ENCODE measurements at regions not wholly inside any gene's neighbourhood (a gene's known extent, or its start where the extent isn't known, plus 50 kb on each side); places are given as distances from the start of the nearest gene placed in this dataset.

GRCh38 chr5:174338185-174339010, 292.9 kb downstream of the NSG2 start:
- no peak for DNase-seq

DNA sequence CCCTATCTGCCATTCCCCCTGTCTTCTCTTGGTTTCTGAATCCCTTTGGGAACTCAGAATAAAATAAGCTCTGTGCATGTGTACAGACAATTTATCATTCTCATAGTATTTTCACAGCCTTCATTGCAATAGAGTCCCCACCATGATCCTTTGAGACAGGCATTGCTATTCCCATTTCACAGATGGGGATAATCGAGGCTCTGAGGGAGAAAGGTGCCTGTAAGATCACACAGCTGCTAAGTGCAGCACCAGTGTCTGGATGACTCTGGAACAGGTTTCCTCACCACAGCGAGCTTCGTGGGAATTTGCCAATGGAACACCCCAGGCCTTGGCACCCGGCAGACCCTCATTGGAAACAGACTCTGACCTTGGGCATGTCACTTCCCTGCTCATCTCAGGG, 293.6 kb downstream of the NSG2 start:
- no peak for DNase-seq

- DNase-seq, result no peak
These were observed 294.7 kb downstream of the NSG2 start for GRCh38 chr5:174340226-174340625.

DNA sequence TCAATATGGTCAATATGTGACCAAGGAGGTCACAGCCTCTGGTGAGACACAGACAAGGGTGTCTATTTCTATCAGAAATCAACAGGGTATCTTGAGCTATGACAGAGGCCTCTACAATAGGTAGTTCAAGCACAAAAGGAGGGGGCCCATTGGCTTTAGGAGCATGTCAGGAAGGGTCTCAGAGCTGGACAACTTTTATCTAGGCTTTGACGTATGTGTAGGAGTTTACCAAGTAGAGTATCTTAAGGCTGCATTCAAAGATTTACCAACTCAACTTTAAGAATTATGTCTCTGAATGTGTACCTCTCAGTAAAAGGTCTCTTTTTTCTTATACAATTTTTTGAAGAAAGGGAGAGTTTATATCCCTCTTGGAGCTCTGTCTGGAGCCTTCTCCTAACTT, 297.2 kb downstream of the NSG2 start:
- DNase-seq, result no peak

GRCh38 chr5:174343826-174344225, 298.3 kb downstream of the NSG2 start:
- no peak for DNase-seq

GRCh38 chr5:174344335-174344734, 298.8 kb downstream of the NSG2 start:
- no peak for DNase-seq

DNA sequence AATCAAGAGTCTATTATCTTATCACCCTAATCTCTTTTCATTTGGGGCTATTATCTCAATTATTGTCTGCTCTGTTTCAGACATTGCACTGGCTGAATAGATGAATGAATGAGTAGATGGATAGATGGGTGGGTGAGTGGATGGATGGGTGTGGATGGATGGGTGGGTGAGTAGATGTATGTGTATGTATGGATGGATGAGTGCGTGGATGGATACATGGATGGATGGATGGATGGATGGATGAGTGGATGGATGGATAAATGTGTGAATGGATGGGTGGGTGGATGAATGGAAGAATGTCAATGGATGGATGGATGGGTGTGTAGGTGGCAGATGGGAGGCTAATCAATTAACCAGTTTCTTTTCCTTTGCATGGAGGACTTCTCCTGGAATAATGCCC, 301.7 kb downstream of the NSG2 start:
- no peak for DNase-seq

GRCh38 chr5:174348311-174348981, 302.9 kb downstream of the NSG2 start:
- no peak for DNase-seq

DNA sequence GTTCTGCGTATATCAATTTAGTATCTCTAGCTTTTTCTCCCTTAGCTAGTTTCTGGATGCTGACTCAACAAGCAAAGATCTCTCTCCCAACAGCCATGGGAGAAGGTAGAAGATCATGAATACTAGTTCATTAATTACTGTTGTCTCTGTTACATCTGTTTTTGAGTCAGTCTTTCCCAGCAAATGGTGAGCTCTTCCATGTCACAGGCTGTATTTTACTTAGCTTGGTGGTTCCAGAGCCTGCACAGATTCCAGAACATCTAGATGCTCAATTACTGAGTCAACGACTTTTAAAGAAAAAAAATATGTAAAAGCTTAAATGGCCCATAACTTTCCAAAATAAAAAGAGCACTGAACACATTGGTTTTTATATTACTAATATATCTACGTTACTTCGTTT, 307.2 kb downstream of the NSG2 start:
- no peak for DNase-seq

- DNase-seq, result no peak
These were observed 309.1 kb downstream of the NSG2 start for GRCh38 chr5:174354571-174354970.

DNA sequence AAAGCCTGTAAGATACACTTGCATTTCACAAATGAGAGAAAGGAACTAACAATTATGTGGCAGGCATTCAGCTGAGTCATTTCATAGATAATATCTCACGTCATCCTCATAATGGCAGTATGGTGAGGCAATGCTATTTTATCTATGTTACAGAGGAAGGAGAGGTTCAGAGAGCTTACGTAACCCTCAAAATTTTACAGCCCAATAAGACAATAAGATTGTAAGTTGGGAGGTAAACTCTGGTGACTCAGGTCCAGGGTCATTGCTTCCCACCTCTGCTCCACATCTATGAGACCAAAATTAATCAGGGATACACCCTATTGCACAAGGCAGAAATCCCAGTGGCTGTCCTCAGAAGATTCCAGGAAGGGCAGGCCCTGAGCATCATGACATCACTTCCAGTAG, 309.7 kb downstream of the NSG2 start:
- DNase-seq, result no peak

GRCh38 chr5:174355995-174356394, 310.5 kb downstream of the NSG2 start:
- DNase-seq, result no peak

GRCh38 chr5:174356536-174356935, 311.0 kb downstream of the NSG2 start:
- DNase-seq, result no peak

GRCh38 chr5:174358276-174358675, 312.8 kb downstream of the NSG2 start:
- no peak for DNase-seq

GRCh38 chr5:174359071-174359470, 313.6 kb downstream of the NSG2 start:
- DNase-seq, result no peak

DNA sequence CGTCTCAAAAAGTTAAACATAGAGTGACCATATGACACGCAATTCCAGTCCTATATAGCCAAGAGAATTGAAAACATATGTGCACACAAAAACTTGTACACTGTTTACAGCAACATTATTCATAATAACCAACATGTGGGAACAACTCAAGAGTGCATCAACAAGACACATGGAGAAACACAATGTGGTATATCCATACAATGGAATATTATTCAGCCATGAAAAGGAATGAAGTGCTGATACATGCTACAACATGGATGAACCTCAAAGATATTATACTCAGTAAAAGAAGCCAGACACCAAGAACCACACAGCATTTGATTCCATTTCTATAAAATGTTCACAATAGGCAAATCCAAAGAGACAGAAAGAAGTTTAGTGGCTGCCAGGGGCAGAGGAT, 317.0 kb downstream of the NSG2 start:
- DNase-seq, result no peak

- no peak for DNase-seq
These were observed 318.4 kb downstream of the NSG2 start for GRCh38 chr5:174363934-174364333.

DNA sequence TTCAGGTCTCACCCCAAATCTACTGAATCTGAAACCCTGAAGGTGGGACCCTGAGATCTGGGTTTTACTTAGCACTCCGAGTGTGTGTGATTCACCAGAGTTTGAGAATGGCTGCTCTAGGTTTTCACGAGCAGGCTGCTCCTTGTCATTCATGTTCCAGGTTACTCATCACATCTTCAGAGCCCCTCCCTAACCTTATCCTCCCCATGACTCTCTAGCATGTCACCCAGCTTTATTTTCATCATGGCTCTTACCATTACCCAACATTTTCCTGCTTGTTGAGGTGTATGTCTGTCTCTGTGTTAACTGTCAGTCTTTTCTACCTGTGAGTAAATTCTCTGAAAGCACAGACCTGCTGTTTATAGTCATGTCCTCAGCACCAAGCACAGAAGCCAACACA, 319.2 kb downstream of the NSG2 start:
- no peak for DNase-seq

- DNase-seq, result no peak
These were observed 326.1 kb downstream of the NSG2 start for GRCh38 chr5:174371600-174372094.

DNA sequence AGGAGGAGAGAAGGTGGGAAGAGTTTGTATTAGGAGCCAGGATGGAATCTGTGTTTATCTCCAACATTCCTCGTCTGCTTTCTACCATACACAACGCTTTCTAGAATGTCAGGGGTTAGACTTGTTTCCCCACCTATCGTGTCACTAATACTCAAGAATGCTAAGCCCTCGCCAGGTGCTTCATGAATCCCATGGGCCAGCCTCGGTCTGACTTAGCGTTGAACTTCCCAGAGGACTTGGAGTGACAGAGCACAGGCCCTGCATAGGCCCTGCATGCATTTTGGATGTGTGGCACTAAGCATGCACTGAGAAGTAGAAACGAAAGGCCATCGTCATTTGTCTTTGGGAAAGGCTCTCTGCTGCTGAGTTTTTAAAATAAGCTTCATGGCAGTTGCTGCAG, 328.7 kb downstream of the NSG2 start:
- DNase-seq, result no peak

- DNase-seq, result no peak
These were observed 330.6 kb downstream of the NSG2 start for GRCh38 chr5:174376056-174376455.

GRCh38 chr5:174376726-174377373, 331.3 kb downstream of the NSG2 start:
- DNase-seq, result no peak

- no peak for DNase-seq
These were observed 332.8 kb downstream of the NSG2 start for GRCh38 chr5:174378121-174378874.

All from activated T-cell treated with anti-CD3 and anti-CD28 coated beads for 4 hours (primary cell).